Lower leg skin (tissue), 4 donors: ENCODE measurements at regions not wholly inside any gene's neighbourhood (a gene's known extent, or its start where the extent isn't known, plus 50 kb on each side); places are given as distances from the start of the nearest gene placed in this dataset.

Source experiments
- DNase-seq, 2 donors: peaks; one replicate each; pipeline ENCODE4 v3.0.0-alpha.2; 2019; ENCODE audit warnings: low spot score in 2 of 2
- H3K4me3 ChIP-seq: fragments of 200-600 bp; sonication (generic); 2 replicates; pipeline ENCODE4 v1.5.1; 2017; ENCODE audit warnings: mild to moderate bottlenecking, low read depth; ENCODE audit not compliant: poor library complexity, severe bottlenecking
- POLR2A ChIP-seq, 2 donors: fragments of 450-650 bp; IDR thresholded peaks; one replicate each; pipeline ENCODE4 v1.6.1; 2016 to 2017; ENCODE audit warnings: antibody characterized with exemption in 2 of 2, mild to moderate bottlenecking in 1 of 2, moderate library complexity in 1 of 2
- WGBS, 2 donors: methylation state at CpG; one replicate each; pipeline ENCODE4 v1.1.5; 2018; 5-methylcytosine and 5-hydroxymethylcytosine counted together
- intact Hi-C: fragments of 100-400 bp; cut with DNase I; formaldehyde crosslinking; loops from one replicate; pipeline ENCODE4 v1.15.0; 2023; ENCODE audit warnings: low total_unique reads
- TF ChIP-seq, protein P1 (sequence below), 3 donors: fragments of 450-650 bp; IDR thresholded peaks; one replicate each; pipeline ENCODE4 v1.5.1; 2016; ENCODE audit warnings: antibody characterized with exemption in 3 of 3, mild to moderate bottlenecking in 3 of 3, moderate library complexity in 2 of 3

DNA sequence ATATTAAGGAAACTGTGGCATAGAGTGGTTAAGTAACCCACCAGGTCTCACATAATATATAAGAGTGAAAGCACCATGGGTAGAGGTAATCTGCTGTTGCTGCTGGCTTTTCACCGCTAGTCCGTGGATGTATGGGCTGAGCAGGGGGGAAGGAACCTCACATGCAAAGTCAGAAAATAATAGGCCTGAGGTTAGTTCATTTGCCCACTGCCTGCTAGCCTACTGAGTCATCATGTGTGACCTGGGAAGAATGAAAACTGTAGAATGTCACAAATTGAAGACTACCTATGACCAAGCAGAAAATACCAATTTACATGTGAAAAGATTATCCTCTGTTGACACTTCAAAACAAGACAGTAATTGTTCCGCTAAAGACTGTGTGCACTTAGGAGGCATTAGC, 560.1 kb upstream of the FAT3 start:
- no peak for TF ChIP-seq POLR2A (IDR thresholded peaks at IDR 0.05)
- TF ChIP-seq, protein P1, sequence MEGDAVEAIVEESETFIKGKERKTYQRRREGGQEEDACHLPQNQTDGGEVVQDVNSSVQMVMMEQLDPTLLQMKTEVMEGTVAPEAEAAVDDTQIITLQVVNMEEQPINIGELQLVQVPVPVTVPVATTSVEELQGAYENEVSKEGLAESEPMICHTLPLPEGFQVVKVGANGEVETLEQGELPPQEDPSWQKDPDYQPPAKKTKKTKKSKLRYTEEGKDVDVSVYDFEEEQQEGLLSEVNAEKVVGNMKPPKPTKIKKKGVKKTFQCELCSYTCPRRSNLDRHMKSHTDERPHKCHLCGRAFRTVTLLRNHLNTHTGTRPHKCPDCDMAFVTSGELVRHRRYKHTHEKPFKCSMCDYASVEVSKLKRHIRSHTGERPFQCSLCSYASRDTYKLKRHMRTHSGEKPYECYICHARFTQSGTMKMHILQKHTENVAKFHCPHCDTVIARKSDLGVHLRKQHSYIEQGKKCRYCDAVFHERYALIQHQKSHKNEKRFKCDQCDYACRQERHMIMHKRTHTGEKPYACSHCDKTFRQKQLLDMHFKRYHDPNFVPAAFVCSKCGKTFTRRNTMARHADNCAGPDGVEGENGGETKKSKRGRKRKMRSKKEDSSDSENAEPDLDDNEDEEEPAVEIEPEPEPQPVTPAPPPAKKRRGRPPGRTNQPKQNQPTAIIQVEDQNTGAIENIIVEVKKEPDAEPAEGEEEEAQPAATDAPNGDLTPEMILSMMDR (IDR thresholded peaks at IDR 0.05) = no peak
- H3K4me3 ChIP-seq = no peak overlapping the region
- no peak for DNase-seq
- intact Hi-C loops = no loop called here
- 73 to 80% methylated on average over 3 of the region's 3 CpGs for WGBS, 2 donors

DNA sequence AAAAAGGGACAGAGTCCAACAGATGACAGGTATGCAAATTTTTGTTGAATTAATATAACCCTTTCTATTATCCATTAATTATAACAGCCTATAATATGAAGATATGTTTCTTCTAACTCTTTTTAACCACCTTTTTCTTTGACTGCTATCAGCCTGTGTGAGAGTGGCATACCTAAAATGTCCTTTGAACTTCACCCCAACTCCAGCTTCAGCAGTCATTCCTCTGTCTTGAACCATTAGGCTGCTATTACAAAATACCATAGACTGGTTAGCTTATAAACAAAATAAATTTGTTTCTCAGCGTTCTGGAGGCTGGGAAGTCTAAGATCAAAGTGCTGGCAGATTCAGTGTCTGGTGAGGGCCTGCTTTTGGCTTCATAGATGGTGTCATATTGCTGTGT, 564.6 kb upstream of the FAT3 start:
- TF ChIP-seq POLR2A (IDR thresholded peaks at IDR 0.05) = no peak
- TF ChIP-seq, protein P1 (IDR thresholded peaks at IDR 0.05) = no peak
- DNase-seq = no peak
- 45 to 48% methylated on average over 1 of the region's 1 CpG for WGBS, 2 donors
- H3K4me3 ChIP-seq = no peak overlapping the region
- intact Hi-C loops = no loop called here

DNA sequence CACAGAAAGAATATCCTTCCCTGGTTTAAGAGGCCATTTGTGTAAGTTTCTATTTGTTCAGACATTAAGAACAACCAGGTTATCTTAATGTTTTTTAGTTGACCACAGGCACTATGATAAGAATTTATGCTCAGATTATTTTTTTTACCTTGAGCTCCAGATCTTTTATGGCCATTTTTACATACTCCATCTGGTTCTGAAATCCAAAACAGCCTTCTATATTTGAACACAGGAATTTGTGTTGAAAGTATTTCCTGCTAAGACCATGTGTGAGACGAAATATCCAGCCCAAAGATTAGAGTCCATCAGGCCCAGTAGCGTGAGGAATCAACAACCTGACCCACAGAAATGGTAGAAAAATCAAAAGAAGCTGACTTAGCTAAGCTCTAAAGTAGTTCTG, 569.9 kb upstream of the FAT3 start:
- WGBS, 2 donors = 67 to 74% methylated on average over 2 of the region's 2 CpGs
- no peak overlapping the region for H3K4me3 ChIP-seq
- DNase-seq = no peak
- TF ChIP-seq POLR2A (IDR thresholded peaks at IDR 0.05) = no peak
- TF ChIP-seq, protein P1 (IDR thresholded peaks at IDR 0.05) = no peak
- intact Hi-C loops = no loop called here

DNA sequence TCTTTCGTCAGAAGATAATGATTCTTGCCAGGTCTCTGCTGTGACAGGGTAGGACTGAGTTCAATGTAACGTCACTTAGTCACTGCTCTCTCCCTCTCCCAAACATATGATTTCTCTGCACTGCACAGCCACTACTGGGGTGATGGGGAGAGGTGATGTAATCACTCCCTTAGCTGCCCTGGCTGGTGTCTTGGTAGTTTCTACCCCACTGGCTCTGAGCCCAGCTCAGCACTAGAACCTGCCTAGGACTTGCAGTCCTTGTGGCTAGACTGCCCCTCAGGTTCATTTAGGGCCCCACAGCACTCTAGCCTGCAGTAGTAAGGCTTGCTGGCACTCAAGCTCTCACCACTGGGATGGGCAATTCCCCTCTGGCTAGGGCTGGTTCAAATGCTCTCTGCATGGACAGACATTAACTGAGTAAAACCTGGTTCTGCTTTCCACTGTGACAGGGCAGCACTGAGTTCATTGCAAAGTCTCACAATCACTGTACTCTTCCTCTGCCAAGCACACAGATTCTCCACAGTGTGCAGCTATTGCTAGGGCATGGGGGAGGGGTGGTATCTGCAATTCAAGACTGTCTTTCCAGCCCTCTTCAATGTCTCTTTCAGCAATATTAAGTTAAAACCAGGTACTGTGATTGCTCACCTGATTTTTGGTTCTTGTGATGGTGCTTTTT, 571.4 kb upstream of the FAT3 start:
- TF ChIP-seq POLR2A (IDR thresholded peaks at IDR 0.05) = no peak
- TF ChIP-seq, protein P1 (IDR thresholded peaks at IDR 0.05) = no peak
- intact Hi-C loops = no loop called here

DNA sequence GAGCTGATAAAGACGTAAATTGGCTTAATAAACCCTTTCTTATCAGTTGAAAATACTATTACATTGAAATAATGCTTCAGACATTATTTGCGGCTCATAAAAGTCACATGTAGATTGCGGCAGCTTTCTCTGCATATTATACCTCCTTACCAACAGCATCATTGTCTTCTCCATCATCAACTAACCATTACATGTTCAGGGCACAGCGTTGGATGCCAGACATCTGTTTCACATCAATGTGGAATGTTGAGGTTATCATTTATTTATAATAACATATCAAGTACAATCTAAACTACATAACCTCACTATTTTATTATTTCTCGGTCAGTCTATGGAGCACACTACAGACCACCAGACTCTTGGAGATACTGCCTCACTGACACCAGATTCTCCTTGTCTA, 573.8 kb upstream of the FAT3 start:
- intact Hi-C loops = no loop called here
- no peak overlapping the region for H3K4me3 ChIP-seq
- WGBS, 2 donors = 77 to 84% methylated on average over 5 of the region's 5 CpGs
- no peak for DNase-seq
- TF ChIP-seq, protein P1 (IDR thresholded peaks at IDR 0.05) = no peak
- no peak for TF ChIP-seq POLR2A (IDR thresholded peaks at IDR 0.05)

More for the DNA sequence above, 571.4 kb upstream of the FAT3 start:
- DNase-seq = no peak
- no peak overlapping the region for H3K4me3 ChIP-seq
- 76 to 86% methylated on average over 2 of the region's 2 CpGs for WGBS, 2 donors

DNA sequence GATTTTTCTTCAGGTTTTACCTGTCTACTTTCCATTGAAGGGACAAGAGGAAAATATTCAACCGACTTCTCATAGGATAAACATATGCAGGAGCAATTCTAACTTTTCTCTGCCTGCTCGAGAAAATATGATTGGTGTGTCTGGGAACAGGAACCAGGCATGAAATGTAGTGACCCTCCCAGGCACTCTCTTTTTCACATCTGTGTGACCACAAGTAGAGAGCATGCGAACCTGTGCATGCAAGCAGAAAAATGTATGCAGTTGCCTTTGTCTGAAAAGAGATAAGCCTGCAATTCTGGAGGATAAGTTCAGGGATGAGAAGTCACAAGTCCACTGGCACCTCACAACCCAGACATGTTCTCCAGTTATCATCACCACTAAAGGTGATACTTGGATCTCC, 583.5 kb upstream of the FAT3 start:
- no peak overlapping the region for H3K4me3 ChIP-seq
- no peak for TF ChIP-seq POLR2A (IDR thresholded peaks at IDR 0.05)
- TF ChIP-seq, protein P1 (IDR thresholded peaks at IDR 0.05) = no peak
- intact Hi-C loops = no loop called here
- 84 to 85% methylated on average over 3 of the region's 3 CpGs for WGBS, 2 donors
- no peak for DNase-seq
